HG02981 (cell line): ENCODE measurements at regions not wholly inside any gene's neighbourhood (a gene's known extent, or its start where the extent isn't known, plus 50 kb on each side); places are given as distances from the start of the nearest gene placed in this dataset.

Source experiments
- ATAC-seq: cut with Tn5 transposase; IDR thresholded peaks from one replicate; pipeline ENCODE4 v1.9.1; 2021; ENCODE audit warnings: mild to moderate bottlenecking, moderate library complexity; ENCODE audit not compliant: unreplicated experiment

GRCh38 chr1:188237573-188238348, 1409.0 kb downstream of the PLA2G4A start:
- no peak for ATAC-seq

GRCh38 chr1:188240772-188241406, 1412.1 kb downstream of the PLA2G4A start:
- ATAC-seq = no peak

- no peak for ATAC-seq
Observed at GRCh38 chr1:188241629-188242028, 1412.9 kb downstream of the PLA2G4A start.

- no peak for ATAC-seq
Observed at GRCh38 chr1:188243456-188243855, 1414.7 kb downstream of the PLA2G4A start.

GRCh38 chr1:188244681-188245080, 1415.9 kb downstream of the PLA2G4A start:
- no peak for ATAC-seq

- no peak for ATAC-seq
Observed at GRCh38 chr1:188247255-188247654, 1418.5 kb downstream of the PLA2G4A start.

GRCh38 chr1:188249811-188250210, 1421.1 kb downstream of the PLA2G4A start:
- no peak for ATAC-seq

GRCh38 chr1:188251036-188251435, 1422.3 kb downstream of the PLA2G4A start:
- ATAC-seq = no peak

GRCh38 chr1:188261849-188262248, 1433.1 kb downstream of the PLA2G4A start:
- ATAC-seq = no peak

GRCh38 chr1:188269956-188270355, 1441.2 kb downstream of the PLA2G4A start:
- no peak for ATAC-seq

GRCh38 chr1:188270497-188270896, 1441.7 kb downstream of the PLA2G4A start:
- no peak for ATAC-seq

GRCh38 chr1:188277771-188278170, 1449.0 kb downstream of the PLA2G4A start:
- ATAC-seq = no peak

GRCh38 chr1:188281921-188282320, 1453.2 kb downstream of the PLA2G4A start:
- ATAC-seq = no peak

GRCh38 chr1:188295157-188295556, 1466.4 kb downstream of the PLA2G4A start:
- no peak for ATAC-seq

GRCh38 chr1:188302746-188303145, 1474.0 kb downstream of the PLA2G4A start:
- no peak for ATAC-seq

- no peak for ATAC-seq
Observed at GRCh38 chr1:188314557-188315137, 1485.9 kb downstream of the PLA2G4A start.

GRCh38 chr1:188317894-188318293, 1489.1 kb downstream of the PLA2G4A start:
- ATAC-seq = no peak

- ATAC-seq = no peak
Observed at GRCh38 chr1:188325211-188325610, 1496.5 kb downstream of the PLA2G4A start.

- no peak for ATAC-seq
Observed at GRCh38 chr1:188343914-188344313, 1515.2 kb downstream of the PLA2G4A start.

- ATAC-seq = no peak
Observed at GRCh38 chr1:188350104-188350503, 1521.4 kb downstream of the PLA2G4A start.

GRCh38 chr1:188355082-188355481, 1526.3 kb downstream of the PLA2G4A start:
- ATAC-seq = no peak

- ATAC-seq = no peak
Observed at GRCh38 chr1:188355847-188356246, 1527.1 kb downstream of the PLA2G4A start.
